ENCODE measurements at regions not wholly inside any gene's neighbourhood (a gene's known extent, or its start where the extent isn't known, plus 50 kb on each side); places are given as distances from the start of the nearest gene placed in this dataset.

- TF ChIP-seq STAT6 (CRISPR knock-in tag; conservative IDR thresholded peaks at IDR 0.05; ENCODE audit: low read depth) (no peak), NR2C2 (CRISPR knock-in tag; IDR thresholded peaks at IDR 0.05) (no peak), ZNF671 (CRISPR knock-in tag; IDR thresholded peaks at IDR 0.05) (no peak), ETV6 (CRISPR knock-in tag; IDR thresholded peaks at IDR 0.05) (no peak), FOXP1 (CRISPR knock-in tag; IDR thresholded peaks at IDR 0.05; ENCODE audit: borderline replicate concordance) (no peak), TCF7 (CRISPR knock-in tag; IDR thresholded peaks at IDR 0.05; ENCODE audit: low read depth) (no peak)
These were observed 116.7 kb downstream of the TMA16 start (continued) for GRCh38 chr4:163611182-163611581.

DNA sequence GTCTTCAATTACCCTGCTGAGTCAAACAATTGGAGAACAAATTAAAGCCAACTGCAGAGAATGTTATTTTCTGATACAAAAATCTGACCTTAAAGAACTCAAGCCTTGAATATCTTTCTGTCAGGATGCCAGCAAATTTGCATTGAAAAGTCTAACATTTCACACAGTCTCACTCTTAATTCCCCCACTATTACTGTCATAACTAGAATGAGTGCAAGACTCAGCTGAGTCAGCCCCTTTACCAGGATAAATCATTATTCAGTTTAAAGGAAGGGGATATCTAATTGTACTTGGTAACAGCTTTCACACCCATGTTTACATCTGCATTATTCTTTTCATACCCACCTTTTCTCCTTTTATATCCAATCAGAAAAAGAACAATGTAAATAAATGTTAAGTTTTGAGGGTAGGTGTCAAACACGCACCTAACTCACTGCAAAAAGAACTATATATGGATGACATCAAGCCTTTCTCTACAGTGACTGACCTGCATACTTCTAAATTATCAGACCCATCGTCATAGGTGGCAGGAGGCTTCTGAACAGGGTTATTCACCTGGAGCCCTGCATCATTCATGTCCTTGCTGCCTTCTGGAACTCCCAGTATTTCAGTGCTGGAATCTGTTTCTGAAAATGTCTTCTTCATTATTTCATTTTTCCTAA, 117.4 kb downstream of the TMA16 start:
- no peak overlapping the region for H3K4me3 Mint-ChIP-seq
- H3K27ac Mint-ChIP-seq = no peak overlapping the region
- H3K4me1 Mint-ChIP-seq = peaks cover 10% of the 10 kb centered on the region
- no peak for TF ChIP-seq NFYB (CRISPR knock-in tag; conservative IDR thresholded peaks at IDR 0.05; ENCODE audit: low read depth)
- TF ChIP-seq NR1H2 (CRISPR knock-in tag; IDR thresholded peaks at IDR 0.05) = no peak
- no peak for TF ChIP-seq ZNF423 (CRISPR knock-in tag; IDR thresholded peaks at IDR 0.05)
- TF ChIP-seq, protein P1, sequence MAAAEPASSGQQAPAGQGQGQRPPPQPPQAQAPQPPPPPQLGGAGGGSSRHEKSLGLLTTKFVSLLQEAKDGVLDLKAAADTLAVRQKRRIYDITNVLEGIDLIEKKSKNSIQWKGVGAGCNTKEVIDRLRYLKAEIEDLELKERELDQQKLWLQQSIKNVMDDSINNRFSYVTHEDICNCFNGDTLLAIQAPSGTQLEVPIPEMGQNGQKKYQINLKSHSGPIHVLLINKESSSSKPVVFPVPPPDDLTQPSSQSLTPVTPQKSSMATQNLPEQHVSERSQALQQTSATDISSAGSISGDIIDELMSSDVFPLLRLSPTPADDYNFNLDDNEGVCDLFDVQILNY (CRISPR knock-in tag; IDR thresholded peaks at IDR 0.05) = no peak
- no peak for TF ChIP-seq PREB (CRISPR knock-in tag; IDR thresholded peaks at IDR 0.05; ENCODE audit: borderline replicate concordance)
- ChIA-PET CTCF (no interaction called here), POLR2A (no interaction called here)
- no peaks in the 10 kb centered on the region for H3K36me3 Mint-ChIP-seq
- peaks cover 16% of the 10 kb centered on the region for H3K9me3 Mint-ChIP-seq
- ATAC-seq (no peak), DNase-seq (ENCODE audit: low spot score) (no peak)
- H3K27me3 Mint-ChIP-seq (ENCODE audit: low read depth) = no peaks in the 10 kb centered on the region

DNA sequence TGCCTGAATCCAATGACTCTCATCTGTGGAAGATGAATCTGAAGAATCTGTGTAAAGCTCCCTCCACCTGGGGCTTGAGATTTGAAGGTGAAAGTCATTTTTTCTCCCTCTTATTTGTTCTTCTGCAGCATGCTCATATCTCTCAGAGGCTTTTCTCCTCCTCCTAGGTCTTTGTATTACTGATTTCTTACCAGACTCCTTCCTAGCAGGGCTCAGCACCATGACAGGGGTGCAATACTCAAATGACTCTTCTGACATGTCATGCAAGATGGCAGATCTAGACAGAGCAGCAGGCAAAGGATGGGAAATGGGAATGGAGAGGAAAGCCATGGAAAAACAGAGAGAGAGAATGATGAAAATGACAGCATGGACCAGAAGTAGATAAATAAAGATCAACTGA, 118.3 kb downstream of the TMA16 start:
- Mint-ChIP-seq H3K4me1 (peaks cover 10% of the 10 kb centered on the region), H3K4me3 (no peak overlapping the region), H3K27me3 (ENCODE audit: low read depth) (no peaks in the 10 kb centered on the region), H3K27ac (no peak overlapping the region), H3K36me3 (no peaks in the 10 kb centered on the region), H3K9me3 (peaks cover 16% of the 10 kb centered on the region)
- ChIA-PET CTCF (no interaction called here), POLR2A (no interaction called here)
- no peak for TF ChIP-seq ZNF232 (CRISPR knock-in tag; IDR thresholded peaks at IDR 0.05)
- DNase-seq (ENCODE audit: low spot score) = no peak
- no peak for ATAC-seq

DNA sequence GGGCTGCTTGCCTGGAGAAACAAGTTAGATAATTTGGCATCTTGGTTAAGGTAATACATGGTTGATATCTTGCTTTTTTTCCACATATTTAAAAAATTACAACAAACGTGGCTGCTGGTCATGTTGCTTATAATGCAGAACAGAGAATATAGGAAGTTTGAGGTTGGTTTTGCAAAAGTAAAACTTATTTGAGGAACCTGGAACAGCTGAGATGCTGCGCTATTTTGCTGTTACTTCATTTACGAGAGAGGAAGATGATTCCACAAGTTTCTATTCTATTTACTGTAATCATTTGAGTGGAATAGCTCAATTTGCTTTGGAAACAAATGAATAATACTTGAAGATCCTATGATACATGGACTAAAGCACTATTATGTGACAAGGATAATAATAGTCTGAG, 118.9 kb downstream of the TMA16 start:
- no peak for ATAC-seq
- H3K9me3 Mint-ChIP-seq = peaks cover 16% of the 10 kb centered on the region
- no peak for DNase-seq (ENCODE audit: low spot score)
- no peaks in the 10 kb centered on the region for H3K36me3 Mint-ChIP-seq
- H3K27me3 Mint-ChIP-seq (ENCODE audit: low read depth) = no peaks in the 10 kb centered on the region
- ChIA-PET CTCF (no interaction called here), POLR2A (no interaction called here)
- no peak overlapping the region for H3K27ac Mint-ChIP-seq
- no peak overlapping the region for H3K4me3 Mint-ChIP-seq
- peaks cover 10% of the 10 kb centered on the region for H3K4me1 Mint-ChIP-seq
- TF ChIP-seq TP53 (CRISPR knock-in tag; IDR thresholded peaks at IDR 0.05) (no peak), ATF3 (CRISPR knock-in tag; conservative IDR thresholded peaks at IDR 0.05) (no peak), ELF4 (CRISPR knock-in tag; IDR thresholded peaks at IDR 0.05; ENCODE audit: low read depth) (no peak), HMGXB4 (CRISPR knock-in tag; IDR thresholded peaks at IDR 0.05) (no peak), IRF2 (CRISPR knock-in tag; IDR thresholded peaks at IDR 0.05; ENCODE audit: borderline replicate concordance, low read depth) (no peak), CBFB (CRISPR knock-in tag; IDR thresholded peaks at IDR 0.05; ENCODE audit: low read depth) (no peak), MXD4 (CRISPR knock-in tag; IDR thresholded peaks at IDR 0.05; ENCODE audit: borderline replicate concordance) (no peak), KAT7 (CRISPR knock-in tag; IDR thresholded peaks at IDR 0.05; ENCODE audit: borderline replicate concordance) (no peak), EMX1 (CRISPR knock-in tag; IDR thresholded peaks at IDR 0.05) (no peak)
- TF ChIP-seq, protein P2, sequence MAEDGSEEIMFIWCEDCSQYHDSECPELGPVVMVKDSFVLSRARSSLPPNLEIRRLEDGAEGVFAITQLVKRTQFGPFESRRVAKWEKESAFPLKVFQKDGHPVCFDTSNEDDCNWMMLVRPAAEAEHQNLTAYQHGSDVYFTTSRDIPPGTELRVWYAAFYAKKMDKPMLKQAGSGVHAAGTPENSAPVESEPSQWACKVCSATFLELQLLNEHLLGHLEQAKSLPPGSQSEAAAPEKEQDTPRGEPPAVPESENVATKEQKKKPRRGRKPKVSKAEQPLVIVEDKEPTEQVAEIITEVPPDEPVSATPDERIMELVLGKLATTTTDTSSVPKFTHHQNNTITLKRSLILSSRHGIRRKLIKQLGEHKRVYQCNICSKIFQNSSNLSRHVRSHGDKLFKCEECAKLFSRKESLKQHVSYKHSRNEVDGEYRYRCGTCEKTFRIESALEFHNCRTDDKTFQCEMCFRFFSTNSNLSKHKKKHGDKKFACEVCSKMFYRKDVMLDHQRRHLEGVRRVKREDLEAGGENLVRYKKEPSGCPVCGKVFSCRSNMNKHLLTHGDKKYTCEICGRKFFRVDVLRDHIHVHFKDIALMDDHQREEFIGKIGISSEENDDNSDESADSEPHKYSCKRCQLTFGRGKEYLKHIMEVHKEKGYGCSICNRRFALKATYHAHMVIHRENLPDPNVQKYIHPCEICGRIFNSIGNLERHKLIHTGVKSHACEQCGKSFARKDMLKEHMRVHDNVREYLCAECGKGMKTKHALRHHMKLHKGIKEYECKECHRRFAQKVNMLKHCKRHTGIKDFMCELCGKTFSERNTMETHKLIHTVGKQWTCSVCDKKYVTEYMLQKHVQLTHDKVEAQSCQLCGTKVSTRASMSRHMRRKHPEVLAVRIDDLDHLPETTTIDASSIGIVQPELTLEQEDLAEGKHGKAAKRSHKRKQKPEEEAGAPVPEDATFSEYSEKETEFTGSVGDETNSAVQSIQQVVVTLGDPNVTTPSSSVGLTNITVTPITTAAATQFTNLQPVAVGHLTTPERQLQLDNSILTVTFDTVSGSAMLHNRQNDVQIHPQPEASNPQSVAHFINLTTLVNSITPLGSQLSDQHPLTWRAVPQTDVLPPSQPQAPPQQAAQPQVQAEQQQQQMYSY (CRISPR knock-in tag; IDR thresholded peaks at IDR 0.05) = no peak

All from WTC11 (cell line).